NCI-H128 (cell line): ENCODE measurements at regions not wholly inside any gene's neighbourhood (a gene's known extent, or its start where the extent isn't known, plus 50 kb on each side); places are given as distances from the start of the nearest gene placed in this dataset.

Experiments
- DNase-seq: peaks from one replicate; lab custom pipeline; 2025; ENCODE audit not compliant: unreplicated experiment; lab: John Stamatoyannopoulos, UW

DNA sequence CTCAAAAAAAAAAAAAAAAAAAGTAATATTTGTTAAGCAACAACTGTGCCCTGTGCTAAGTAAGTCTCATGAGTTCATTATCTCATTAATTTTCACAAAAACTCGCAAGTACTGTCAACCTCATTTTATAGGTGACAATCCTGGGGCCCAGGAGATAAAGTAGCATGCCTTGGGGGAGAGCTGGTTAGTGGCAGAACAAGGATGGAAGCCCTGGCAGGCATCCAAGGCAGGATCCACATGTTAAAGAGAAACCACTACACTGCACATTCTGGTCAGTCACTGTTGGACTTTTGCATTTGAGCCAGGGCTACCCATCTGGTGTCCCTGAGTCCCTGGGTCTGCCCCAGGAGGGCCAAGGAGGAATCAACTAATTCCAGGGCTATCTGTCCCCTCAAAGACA lies 54.6 kb downstream of the ZFP36L2 start:
- no peak for DNase-seq

- DNase-seq, result no peak
These were observed 55.9 kb downstream of the ZFP36L2 start for GRCh38 chr2:43170405-43171105.

GRCh38 chr2:43169987-43170386 lies 56.4 kb downstream of the ZFP36L2 start:
- DNase-seq, result no peak

GRCh38 chr2:43169099-43169945 lies 57.1 kb downstream of the ZFP36L2 start:
- DNase-seq, result no peak

GRCh38 chr2:43168016-43168369 lies 58.4 kb downstream of the ZFP36L2 start:
- DNase-seq, result no peak

- DNase-seq, result no peak
These were observed 60.9 kb downstream of the ZFP36L2 start for GRCh38 chr2:43165378-43166069.

DNA sequence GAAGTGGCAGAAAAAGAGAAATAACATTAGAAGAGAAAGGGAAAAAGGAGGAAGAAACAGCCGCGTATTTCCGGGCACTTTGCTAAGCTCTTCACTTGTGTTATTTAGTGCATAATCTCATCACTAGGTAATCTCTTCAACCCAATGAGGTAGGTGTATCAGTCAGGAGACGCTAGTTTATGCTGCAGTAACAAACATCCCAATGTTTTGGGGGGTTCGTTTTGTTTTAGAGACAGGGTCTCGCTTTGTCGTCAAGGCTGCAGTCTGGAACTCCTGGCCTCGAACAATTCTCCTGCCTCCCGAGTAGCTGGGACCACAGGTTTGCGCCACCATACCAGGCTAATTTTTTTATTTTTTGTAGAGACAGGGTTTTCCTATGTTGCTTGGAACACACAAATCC lies 61.7 kb downstream of the ZFP36L2 start:
- DNase-seq, result no peak

GRCh38 chr2:43163584-43164270 lies 62.7 kb downstream of the ZFP36L2 start:
- DNase-seq, result no peak

- no peak for DNase-seq
These were observed 64.0 kb downstream of the ZFP36L2 start for GRCh38 chr2:43162511-43162776.

GRCh38 chr2:43161650-43162510 lies 64.5 kb downstream of the ZFP36L2 start:
- no peak for DNase-seq

DNA sequence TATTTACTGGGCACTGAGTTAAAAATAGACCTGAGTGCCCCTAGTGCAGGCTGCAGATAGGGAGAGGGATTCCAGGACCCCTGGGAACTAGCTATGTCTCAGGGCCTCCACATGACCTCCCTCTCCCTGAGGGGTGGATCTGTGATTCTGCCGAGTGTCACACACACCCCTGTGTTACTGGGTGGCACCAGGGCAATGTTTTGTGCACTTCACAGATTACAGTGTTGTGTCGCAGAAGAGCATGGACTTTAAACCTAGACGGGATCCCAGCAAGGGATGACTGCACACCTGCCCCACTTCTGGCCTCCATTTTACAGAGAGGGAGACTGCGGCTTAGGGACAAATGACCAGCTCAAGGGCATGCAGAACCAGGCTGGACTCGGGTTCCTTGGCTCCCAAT lies 65.6 kb downstream of the ZFP36L2 start:
- DNase-seq, result no peak

- DNase-seq, result no peak
These were observed 66.6 kb downstream of the ZFP36L2 start for GRCh38 chr2:43159797-43160196.

GRCh38 chr2:43158259-43158880 lies 68.0 kb downstream of the ZFP36L2 start:
- no peak for DNase-seq

GRCh38 chr2:43157506-43158246 lies 68.7 kb downstream of the ZFP36L2 start:
- no peak for DNase-seq

GRCh38 chr2:43155851-43156411 lies 70.5 kb downstream of the ZFP36L2 start:
- DNase-seq, result no peak

- DNase-seq, result no peak
These were observed 71.7 kb downstream of the ZFP36L2 start for GRCh38 chr2:43154685-43155084.

DNA sequence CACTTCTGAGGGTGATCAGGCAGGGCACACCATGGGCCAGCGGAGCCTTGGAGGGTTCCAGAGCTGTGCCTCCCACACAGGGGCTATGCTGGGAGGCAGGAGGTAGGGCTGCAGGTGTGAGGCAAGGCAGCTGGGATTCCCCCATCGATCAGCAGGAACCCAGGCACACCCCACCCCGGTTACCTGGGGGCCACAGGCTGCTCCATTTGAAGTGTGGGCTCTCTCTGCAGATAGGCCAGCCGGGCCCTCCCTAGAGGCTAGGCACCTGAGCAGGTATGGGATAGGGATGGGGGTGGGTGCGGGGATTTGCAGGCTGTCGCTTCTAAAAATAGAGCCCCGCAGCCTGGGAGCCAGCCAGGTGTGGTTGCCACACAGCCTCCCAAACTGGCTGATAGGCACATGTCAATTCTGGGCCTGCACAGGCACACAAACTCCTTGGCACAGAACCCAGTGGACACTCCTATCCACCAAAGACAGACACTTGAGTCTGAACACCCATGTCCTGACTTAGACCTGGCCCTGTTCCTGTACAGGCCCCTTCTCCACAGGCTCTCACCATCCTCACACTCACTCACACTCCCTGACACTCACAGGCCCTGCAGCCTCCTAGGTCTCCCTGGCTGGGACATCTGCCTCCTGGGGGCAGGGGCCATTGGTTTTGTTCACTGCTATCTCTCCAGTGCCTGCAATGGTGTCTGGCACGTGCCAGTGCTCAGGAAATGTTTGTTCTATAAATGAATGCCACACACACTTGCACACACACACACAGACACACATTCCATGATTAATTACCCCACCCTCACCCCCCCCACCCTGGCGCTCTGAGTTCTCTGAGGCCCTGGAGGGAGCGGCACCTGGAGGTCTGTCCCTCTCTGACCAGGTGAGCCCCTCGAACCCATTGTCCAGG lies 73.4 kb downstream of the ZFP36L2 start:
- no peak for DNase-seq

GRCh38 chr2:43152186-43152585 lies 74.2 kb downstream of the ZFP36L2 start:
- DNase-seq, result no peak
